CD4-positive, CD25-positive, alpha-beta regulatory T cell (primary cell): ENCODE measurements at regions not wholly inside any gene's neighbourhood (a gene's known extent, or its start where the extent isn't known, plus 50 kb on each side); places are given as distances from the start of the nearest gene placed in this dataset.

Experiments used
- ATAC-seq, 2 donors: fragments of 150-1000 bp; cut with Tn5 transposase; one replicate each; pipeline ENCODE4 v1.10.0; 2021; ENCODE audit warnings: low read depth in 2 of 2, moderate number of reproducible peaks in 2 of 2, moderate library complexity in 1 of 2
- DNase-seq, 3 donors: peaks; one replicate each; pipeline versions ENCODE4 v3.0.0 to v3.0.0-alpha.2; 2012 to 2022; ENCODE audit warnings: mixed read lengths in 1 of 3
- H3K27ac ChIP-seq: one replicate; pipeline ENCODE4 v1.7.0; 2013; ENCODE audit warnings: mild to moderate bottlenecking, low read length; ENCODE audit not compliant: insufficient read depth, poor library complexity, severe bottlenecking
- H3K27me3 ChIP-seq: one replicate; pipeline ENCODE4 v1.7.0; 2013; ENCODE audit warnings: low read length; ENCODE audit not compliant: control insufficient read depth, insufficient read depth
- H3K36me3 ChIP-seq: one replicate; pipeline ENCODE4 v1.7.0; 2013; ENCODE audit warnings: mild to moderate bottlenecking, low read length, moderate library complexity; ENCODE audit not compliant: control insufficient read depth, insufficient read depth
- H3K4me1 ChIP-seq: 2 replicates; pipeline ENCODE4 v1.7.0; 2013; ENCODE audit warnings: mild to moderate bottlenecking, low read length; ENCODE audit not compliant: insufficient read depth, control insufficient read depth, poor library complexity, severe bottlenecking
- H3K4me3 ChIP-seq: one replicate; pipeline ENCODE4 v1.7.0; 2013; ENCODE audit warnings: low read depth, mild to moderate bottlenecking, low read length, moderate library complexity
- H3K9me3 ChIP-seq, 2 experiments: 1 replicate in 1 of 2; 2 replicates in 1 of 2; pipeline ENCODE4 v1.7.0; 2013; ENCODE audit warnings: low read length in 2 of 2, mild to moderate bottlenecking in 1 of 2, moderate library complexity in 1 of 2; ENCODE audit not compliant: control insufficient read depth in 2 of 2
- H3K27ac Mint-ChIP-seq, 3 donors: one replicate each; pipeline ENCODE4 v1.8.0; 2020 to 2022; ENCODE audit warnings: mild to moderate bottlenecking in 3 of 3, mixed read lengths in 3 of 3, moderate library complexity in 2 of 3
- H3K27me3 Mint-ChIP-seq: one replicate; pipeline ENCODE4 v1.8.0; 2022; ENCODE audit warnings: mild to moderate bottlenecking, mixed read lengths
- H3K36me3 Mint-ChIP-seq: one replicate; pipeline ENCODE4 v1.8.0; 2020; ENCODE audit warnings: mixed read lengths
- H3K4me1 Mint-ChIP-seq, 4 donors: one replicate each; pipeline ENCODE4 v1.8.0; 2020 to 2022; ENCODE audit warnings: mixed read lengths in 4 of 4, mild to moderate bottlenecking in 1 of 4
- H3K4me3 Mint-ChIP-seq, 4 donors: one replicate each; pipeline ENCODE4 v1.8.0; 2020 to 2022; ENCODE audit warnings: mild to moderate bottlenecking in 4 of 4, mixed read lengths in 4 of 4, moderate library complexity in 3 of 4
- H3K9me3 Mint-ChIP-seq, 7 donors: one replicate each; pipeline ENCODE4 v1.8.0; 2020 to 2022; ENCODE audit warnings: mixed read lengths in 7 of 7, mild to moderate bottlenecking in 3 of 7, moderate library complexity in 2 of 7

DNA sequence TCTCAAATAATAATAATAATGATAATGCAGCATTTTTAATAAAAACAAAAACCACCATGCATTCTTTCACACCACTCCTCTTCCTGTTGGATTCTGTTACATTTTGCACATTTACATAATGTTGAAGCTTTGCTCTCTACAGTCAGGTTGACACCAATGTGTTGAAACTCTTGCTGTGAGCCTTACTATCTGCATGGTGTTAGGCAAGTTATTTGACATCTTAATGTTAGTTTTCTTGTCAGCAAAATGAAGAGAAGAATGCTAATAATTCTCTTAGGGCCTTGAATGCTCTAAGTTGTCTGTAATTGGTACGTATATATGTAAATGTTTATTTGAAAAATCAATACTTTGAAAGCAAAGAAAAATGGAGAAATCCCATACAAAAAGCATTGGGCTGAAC, 525.5 kb upstream of the PTGER4 start:
- no peaks in the 10 kb centered on the region for H3K27me3 ChIP-seq
- DNase-seq (no peak), ATAC-seq (no peak)
- peaks cover 0 to 3% (median 0%) of the 10 kb centered on the region in 7 donors for H3K9me3 Mint-ChIP-seq
- H3K36me3 ChIP-seq, result no peaks in the 10 kb centered on the region
- no peaks in the 10 kb centered on the region for H3K4me1 ChIP-seq
- H3K27ac Mint-ChIP-seq, result no peak overlapping the region
- H3K4me1 Mint-ChIP-seq, result peaks cover 0 to 2% (median 0%) of the 10 kb centered on the region in 4 donors
- peaks cover 9% of the 10 kb centered on the region for H3K27me3 Mint-ChIP-seq
- no peak overlapping the region for H3K4me3 Mint-ChIP-seq
- no peaks in the 10 kb centered on the region for H3K9me3 ChIP-seq
- H3K4me3 ChIP-seq, result no peak overlapping the region
- no peaks in the 10 kb centered on the region for H3K36me3 Mint-ChIP-seq
- no peak overlapping the region for H3K27ac ChIP-seq

DNA sequence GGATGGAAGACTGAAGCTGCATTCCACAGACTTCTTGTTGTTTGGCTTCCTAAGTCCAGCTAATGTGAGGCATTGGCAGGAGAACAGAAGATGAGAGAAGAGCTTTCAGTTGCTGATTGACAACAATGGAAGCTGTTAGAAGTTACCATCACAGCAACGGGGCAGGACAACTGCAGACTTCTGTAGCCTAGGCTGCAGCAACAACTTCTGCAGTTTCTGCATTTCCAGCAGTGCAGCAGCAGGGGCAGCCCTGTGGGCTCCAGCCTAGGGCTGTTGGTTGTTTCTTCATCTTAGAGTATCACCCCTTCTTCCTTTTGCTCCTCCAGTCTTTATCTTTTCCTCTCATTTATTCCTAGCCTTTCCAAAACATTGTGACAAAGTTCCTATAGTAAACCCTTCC, 528.8 kb upstream of the PTGER4 start:
- Histone ChIP-seq H3K9me3 (no peaks in the 10 kb centered on the region), H3K27ac (no peak overlapping the region), H3K36me3 (no peaks in the 10 kb centered on the region), H3K4me1 (no peaks in the 10 kb centered on the region), H3K4me3 (no peak overlapping the region), H3K27me3 (no peaks in the 10 kb centered on the region)
- ATAC-seq (no peak), DNase-seq (no peak)
- Mint-ChIP-seq H3K9me3 (peaks cover 0 to 3% (median 0%) of the 10 kb centered on the region in 7 donors), H3K4me1 (peaks cover 0 to 2% (median 0%) of the 10 kb centered on the region in 4 donors), H3K36me3 (no peaks in the 10 kb centered on the region), H3K27ac (no peak overlapping the region), H3K4me3 (no peak overlapping the region), H3K27me3 (peaks cover 13% of the 10 kb centered on the region)

DNA sequence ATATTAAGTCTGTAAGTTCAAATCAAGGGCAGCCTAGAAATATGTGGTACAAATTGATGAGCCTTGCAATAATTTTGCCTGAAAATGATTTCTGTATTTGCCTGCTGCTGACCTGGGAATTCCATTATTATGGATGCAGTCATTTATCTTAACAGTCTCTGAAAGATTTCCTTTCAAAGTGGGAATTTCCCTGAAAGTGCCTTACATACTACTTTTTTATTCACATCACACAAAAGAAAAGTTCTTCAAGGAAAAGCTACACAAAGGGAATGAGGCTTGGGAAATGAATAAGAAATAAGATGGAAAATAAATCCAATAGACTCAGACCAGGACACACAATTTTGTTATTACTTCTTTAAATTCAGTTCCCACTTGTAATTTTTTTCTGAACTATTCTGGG, 537.8 kb upstream of the PTGER4 start:
- Histone ChIP-seq H3K27me3 (no peaks in the 10 kb centered on the region), H3K36me3 (no peaks in the 10 kb centered on the region), H3K27ac (no peak overlapping the region), H3K4me3 (no peak overlapping the region), H3K9me3 (no peaks in the 10 kb centered on the region), H3K4me1 (no peaks in the 10 kb centered on the region)
- Mint-ChIP-seq H3K36me3 (no peaks in the 10 kb centered on the region), H3K27me3 (peaks cover 4% of the 10 kb centered on the region), H3K4me3 (no peak overlapping the region), H3K27ac (no peak overlapping the region), H3K9me3 (no peaks in the 10 kb centered on the region), H3K4me1 (no peaks in the 10 kb centered on the region)
- ATAC-seq (no peak), DNase-seq (no peak)

DNA sequence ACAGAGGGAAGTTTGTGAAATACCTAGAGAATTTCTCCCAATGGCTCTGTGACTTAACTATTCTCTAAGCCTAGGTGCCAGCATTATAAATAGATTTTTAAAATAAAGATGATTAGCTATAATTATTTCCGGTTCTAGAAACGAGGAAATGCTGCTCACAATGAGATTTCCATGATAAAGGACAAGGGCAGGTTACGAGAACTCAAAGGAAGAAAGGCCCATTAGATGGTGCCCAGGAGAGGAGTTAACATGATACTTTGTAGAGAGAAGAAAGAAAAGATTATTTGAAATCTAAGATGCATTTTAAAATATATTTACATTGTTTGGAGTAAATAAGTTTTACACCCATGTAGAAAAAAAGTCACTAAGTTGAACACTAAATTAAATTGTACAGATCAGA, 538.3 kb upstream of the PTGER4 start:
- H3K9me3 Mint-ChIP-seq, result no peaks in the 10 kb centered on the region
- Histone ChIP-seq H3K27ac (no peak overlapping the region), H3K36me3 (no peaks in the 10 kb centered on the region), H3K27me3 (no peaks in the 10 kb centered on the region), H3K9me3 (no peaks in the 10 kb centered on the region), H3K4me1 (no peaks in the 10 kb centered on the region), H3K4me3 (no peak overlapping the region)
- DNase-seq (no peak), ATAC-seq (no peak)
- no peak overlapping the region for H3K27ac Mint-ChIP-seq
- no peak overlapping the region for H3K4me3 Mint-ChIP-seq
- H3K36me3 Mint-ChIP-seq, result no peaks in the 10 kb centered on the region
- H3K4me1 Mint-ChIP-seq, result no peaks in the 10 kb centered on the region
- peaks cover 1% of the 10 kb centered on the region for H3K27me3 Mint-ChIP-seq

DNA sequence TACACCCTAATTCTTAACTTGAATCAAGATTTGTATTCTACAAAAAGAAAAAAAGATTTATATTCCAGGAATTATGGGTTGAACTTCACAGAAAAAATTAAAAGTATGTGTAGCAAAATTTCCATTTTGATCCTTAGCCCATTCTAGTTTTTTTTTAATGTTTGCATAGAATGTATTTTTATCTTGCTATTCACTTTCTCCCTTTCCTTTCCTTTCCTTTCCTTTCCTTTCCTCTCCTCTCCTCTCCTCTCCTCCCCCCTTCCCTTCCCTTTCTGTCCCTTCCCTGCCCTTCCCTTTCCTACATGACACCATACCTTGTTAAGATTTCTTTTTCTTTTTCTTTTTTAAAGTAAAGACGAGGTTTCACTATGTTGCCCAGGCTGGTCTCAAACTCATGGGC, 542.5 kb upstream of the PTGER4 start:
- H3K36me3 Mint-ChIP-seq, result no peaks in the 10 kb centered on the region
- DNase-seq, result no peak
- Histone ChIP-seq H3K4me3 (no peak overlapping the region), H3K27ac (no peak overlapping the region), H3K4me1 (no peaks in the 10 kb centered on the region), H3K27me3 (no peaks in the 10 kb centered on the region), H3K9me3 (no peaks in the 10 kb centered on the region), H3K36me3 (no peaks in the 10 kb centered on the region)
- H3K9me3 Mint-ChIP-seq, result no peaks in the 10 kb centered on the region
- no peak for ATAC-seq
- H3K4me1 Mint-ChIP-seq, result no peaks in the 10 kb centered on the region
- H3K4me3 Mint-ChIP-seq, result no peak overlapping the region
- no peak overlapping the region for H3K27ac Mint-ChIP-seq
- H3K27me3 Mint-ChIP-seq, result no peaks in the 10 kb centered on the region

DNA sequence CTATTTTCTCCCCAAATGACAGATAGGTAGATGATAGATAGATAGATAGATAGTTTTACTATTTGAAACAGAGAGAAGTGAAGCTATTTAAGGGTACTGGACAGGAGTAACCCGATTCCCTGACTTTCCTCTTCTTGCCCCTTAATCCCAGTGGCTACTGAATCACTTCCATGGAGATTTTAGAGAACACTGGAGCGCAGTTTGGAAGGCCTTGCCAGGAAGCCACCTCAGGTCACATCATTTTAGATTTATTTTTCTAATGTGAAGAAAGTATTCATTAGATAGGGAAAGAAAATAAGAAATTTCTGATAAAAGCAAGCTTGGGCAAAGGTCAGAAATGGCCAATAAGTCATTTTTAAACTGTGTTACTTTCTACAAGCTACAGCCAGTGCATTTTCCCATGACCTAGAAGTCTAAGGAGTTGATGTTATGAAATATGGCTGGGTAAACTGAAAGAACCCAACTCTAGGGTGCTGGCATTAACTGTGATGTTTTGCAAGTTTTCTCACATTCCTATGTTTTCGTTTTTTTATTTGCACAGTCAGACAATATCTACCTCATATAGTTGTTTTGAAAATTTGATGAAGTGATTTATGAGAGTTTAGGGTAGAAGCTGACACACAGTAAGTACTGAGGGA, 544.7 kb upstream of the PTGER4 start:
- Mint-ChIP-seq H3K9me3 (peaks cover 0 to 5% (median 0%) of the 10 kb centered on the region in 7 donors), H3K4me3 (no peak overlapping the region), H3K27ac (no peak overlapping the region), H3K36me3 (no peaks in the 10 kb centered on the region), H3K27me3 (no peaks in the 10 kb centered on the region), H3K4me1 (no peaks in the 10 kb centered on the region)
- ATAC-seq, result no peak
- no peak for DNase-seq
- H3K27me3 ChIP-seq, result no peaks in the 10 kb centered on the region
- H3K9me3 ChIP-seq, result no peaks in the 10 kb centered on the region
- no peaks in the 10 kb centered on the region for H3K36me3 ChIP-seq
- no peak overlapping the region for H3K4me3 ChIP-seq
- no peaks in the 10 kb centered on the region for H3K4me1 ChIP-seq
- no peak overlapping the region for H3K27ac ChIP-seq

DNA sequence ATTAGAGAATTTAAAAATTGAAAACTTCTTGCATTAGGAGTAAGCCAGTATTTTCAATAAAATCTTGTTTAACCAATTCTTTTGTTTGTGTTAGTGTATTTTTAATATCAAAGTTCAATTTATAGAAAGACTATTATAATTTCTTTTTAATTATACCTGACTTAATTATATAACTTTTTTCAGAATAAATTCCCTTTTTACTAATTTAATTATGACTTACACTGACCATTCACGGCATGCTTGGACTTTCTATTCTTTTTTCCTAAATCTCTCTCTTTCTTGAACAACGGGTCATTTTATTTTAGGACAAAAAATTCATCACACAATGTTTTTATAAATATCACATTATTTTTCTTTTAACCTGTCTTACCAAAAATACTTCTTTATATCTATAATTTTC, 555.3 kb upstream of the PTGER4 start:
- H3K27ac Mint-ChIP-seq, result no peak overlapping the region

DNA sequence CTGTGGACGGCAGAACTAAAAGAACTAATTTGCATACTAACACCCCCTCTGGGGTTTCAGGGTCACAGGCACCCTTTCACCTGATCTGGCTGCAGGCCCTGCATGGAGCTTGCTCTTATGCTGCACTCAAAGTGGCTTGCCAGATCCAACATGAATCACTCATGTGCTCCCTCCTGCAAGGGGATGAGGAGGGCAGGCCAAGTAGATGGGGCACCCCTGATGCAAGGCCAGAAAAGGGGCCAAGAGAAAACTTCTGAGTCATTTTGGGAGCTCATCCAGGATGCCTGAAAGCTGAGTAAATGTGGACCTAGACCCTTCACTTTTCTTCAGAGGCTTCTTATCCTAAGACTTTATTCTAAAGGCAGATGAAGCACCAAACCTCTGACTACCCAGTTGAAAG, 558.5 kb upstream of the PTGER4 start:
- H3K9me3 ChIP-seq, result peaks cover 0 to 4% of the 10 kb centered on the region in 2 experiments
- ATAC-seq (no peak), DNase-seq (no peak)
- no peaks in the 10 kb centered on the region for H3K4me1 ChIP-seq
- no peak overlapping the region for H3K27ac Mint-ChIP-seq
- no peaks in the 10 kb centered on the region for H3K27me3 ChIP-seq
- H3K4me1 Mint-ChIP-seq, result no peaks in the 10 kb centered on the region
- no peaks in the 10 kb centered on the region for H3K27me3 Mint-ChIP-seq
- no peak overlapping the region for H3K27ac ChIP-seq
- H3K36me3 Mint-ChIP-seq, result no peaks in the 10 kb centered on the region
- H3K9me3 Mint-ChIP-seq, result peaks cover 1 to 19% (median 12%) of the 10 kb centered on the region in 7 donors
- H3K36me3 ChIP-seq, result no peaks in the 10 kb centered on the region
- no peak overlapping the region for H3K4me3 Mint-ChIP-seq
- H3K4me3 ChIP-seq, result no peak overlapping the region

More for the DNA sequence above, 555.3 kb upstream of the PTGER4 start:
- H3K4me3 Mint-ChIP-seq, result no peak overlapping the region
- Histone ChIP-seq H3K36me3 (no peaks in the 10 kb centered on the region), H3K27ac (no peak overlapping the region), H3K27me3 (no peaks in the 10 kb centered on the region), H3K9me3 (peaks cover 0 to 4% of the 10 kb centered on the region in 2 experiments), H3K4me3 (no peak overlapping the region), H3K4me1 (no peaks in the 10 kb centered on the region)
- ATAC-seq (no peak), DNase-seq (peak in 1 of 3 donors; percentile 16)
- H3K9me3 Mint-ChIP-seq, result peaks cover 1 to 23% (median 17%) of the 10 kb centered on the region in 7 donors
- no peaks in the 10 kb centered on the region for H3K4me1 Mint-ChIP-seq
- no peaks in the 10 kb centered on the region for H3K27me3 Mint-ChIP-seq
- H3K36me3 Mint-ChIP-seq, result no peaks in the 10 kb centered on the region
